Ovary (tissue), 7 donors: ENCODE measurements at regions not wholly inside any gene's neighbourhood (a gene's known extent, or its start where the extent isn't known, plus 50 kb on each side); places are given as distances from the start of the nearest gene placed in this dataset.

Experiments used
- DNase-seq, 5 donors: peaks; one replicate each; pipeline ENCODE4 v3.0.0-alpha.2; 2019 to 2020
- H3K27ac ChIP-seq, 2 donors: fragments of 200-600 bp; one replicate each; pipeline versions ENCODE4 v1.5.1 to v1.8.0; 2019 to 2022
- H3K27me3 ChIP-seq: fragments of 200-600 bp; one replicate; pipeline ENCODE4 v1.8.0; 2022
- H3K36me3 ChIP-seq: fragments of 200-600 bp; sonication (generic); one replicate; pipeline ENCODE4 v1.5.1; 2019
- H3K4me1 ChIP-seq: one replicate; pipeline ENCODE4 v1.8.1; 2013; ENCODE audit warnings: mild to moderate bottlenecking, moderate library complexity; ENCODE audit not compliant: insufficient read depth
- H3K4me3 ChIP-seq: fragments of 200-600 bp; sonication (generic); one replicate; pipeline ENCODE4 v1.5.1; 2017
- H3K9me3 ChIP-seq, 2 donors: fragments of 200-600 bp in 1 of 2; sonication (generic) in 1 of 2; one replicate each; pipeline versions ENCODE4 v1.5.1 to v1.8.1; 2013 to 2019; ENCODE audit warnings: mild to moderate bottlenecking in 1 of 2, moderate library complexity in 1 of 2
- EP300 ChIP-seq: sonication (generic); formaldehyde crosslinking; IDR thresholded peaks from one replicate; pipeline ENCODE4 v1.6.1; 2017; ENCODE audit warnings: antibody characterized with exemption
- POLR2A ChIP-seq: fragments of 450-650 bp; IDR thresholded peaks from one replicate; pipeline ENCODE4 v1.6.1; 2017; ENCODE audit warnings: antibody characterized with exemption, mild to moderate bottlenecking, moderate library complexity
- WGBS, 3 donors: extraction: QIAGEN DNeasy Blood & Tissue Kit in 1 of 3; methylation state at CpG; one replicate each; pipeline versions ENCODE4 v1.1.5 to v1.1.7; 2013 to 2017; 5-methylcytosine and 5-hydroxymethylcytosine counted together
- intact Hi-C, 4 donors: fragments of 100-400 bp; cut with DNase I; formaldehyde crosslinking; loops; one replicate each; pipeline versions ENCODE4 v1.11.0 to v1.15.1; 2022 to 2023
- TF ChIP-seq, protein P1 (sequence below), 3 donors: fragments of 450-650 bp in 2 of 3; fragments of 200-600 bp in 1 of 3; IDR thresholded peaks; one replicate each; pipeline versions ENCODE4 v1.5.1 to v1.8.0; 2016 to 2022; ENCODE audit warnings: antibody characterized with exemption in 3 of 3, mild to moderate bottlenecking in 1 of 3
- donor health status: DM: no; HTN: no; CAD: no; lungs with moderate emphysema.
- donor health status: DM: no; HTN: no; CAD: no.
- donor health status: Bipolar disorder and iron deficiency.
- donor health status: DM: no; HTN: no; CAD: no.
- donor health status: DM: yes; HTN: yes; CAD: no.

DNA sequence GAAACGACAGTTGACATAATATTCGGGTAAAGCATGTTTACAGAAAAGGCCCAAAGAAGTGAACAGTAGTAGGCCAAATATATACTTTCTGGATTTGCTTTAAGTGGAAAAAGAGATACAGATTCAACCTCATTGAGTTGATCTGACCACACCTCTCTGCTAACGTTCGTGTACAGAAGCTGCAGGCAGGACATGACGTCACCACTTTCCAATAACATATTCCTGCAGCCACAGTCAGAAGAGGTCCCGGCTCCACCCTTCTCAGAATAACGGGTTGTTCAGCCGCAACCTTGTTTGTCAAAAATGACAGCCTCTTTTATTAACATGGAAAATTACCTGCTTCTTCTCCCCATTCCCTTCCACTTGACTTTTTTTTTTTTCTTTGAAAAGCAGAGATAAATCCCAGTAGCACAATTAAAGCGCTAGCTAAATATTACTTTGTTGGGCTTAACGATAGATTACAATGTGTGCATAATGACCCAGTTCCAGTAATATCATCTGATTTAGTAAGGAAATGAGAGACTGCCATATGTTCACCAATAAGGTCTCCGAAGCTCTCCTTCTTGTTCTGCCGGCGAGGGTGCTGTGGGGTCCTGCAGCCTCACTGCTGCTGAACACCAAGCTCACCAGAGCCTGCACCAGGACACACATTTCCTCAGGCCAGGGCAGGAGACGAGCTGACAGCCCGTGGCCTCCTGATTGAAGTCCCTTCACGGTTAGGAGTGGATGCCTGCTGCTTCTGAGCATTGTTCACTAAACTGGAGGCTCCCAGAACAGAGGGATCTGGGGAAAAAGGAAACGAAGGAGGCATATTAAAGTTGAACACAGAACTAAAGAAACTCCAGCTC is 451.0 kb upstream of the SALL3 start:
- H3K27me3 ChIP-seq: no peaks in the 10 kb centered on the region
- intact Hi-C loops: no loop called here
- no peak for DNase-seq
- WGBS, 3 donors: 70 to 74% (median 72%) methylated on average over 17 of the region's 17 CpGs
- no peak overlapping the region for H3K4me3 ChIP-seq
- H3K9me3 ChIP-seq: no peaks in the 10 kb centered on the region
- no peak overlapping the region for H3K27ac ChIP-seq
- H3K36me3 ChIP-seq: no peaks in the 10 kb centered on the region
- TF ChIP-seq POLR2A (no peak), EP300 (no peak)
- TF ChIP-seq, protein P1, sequence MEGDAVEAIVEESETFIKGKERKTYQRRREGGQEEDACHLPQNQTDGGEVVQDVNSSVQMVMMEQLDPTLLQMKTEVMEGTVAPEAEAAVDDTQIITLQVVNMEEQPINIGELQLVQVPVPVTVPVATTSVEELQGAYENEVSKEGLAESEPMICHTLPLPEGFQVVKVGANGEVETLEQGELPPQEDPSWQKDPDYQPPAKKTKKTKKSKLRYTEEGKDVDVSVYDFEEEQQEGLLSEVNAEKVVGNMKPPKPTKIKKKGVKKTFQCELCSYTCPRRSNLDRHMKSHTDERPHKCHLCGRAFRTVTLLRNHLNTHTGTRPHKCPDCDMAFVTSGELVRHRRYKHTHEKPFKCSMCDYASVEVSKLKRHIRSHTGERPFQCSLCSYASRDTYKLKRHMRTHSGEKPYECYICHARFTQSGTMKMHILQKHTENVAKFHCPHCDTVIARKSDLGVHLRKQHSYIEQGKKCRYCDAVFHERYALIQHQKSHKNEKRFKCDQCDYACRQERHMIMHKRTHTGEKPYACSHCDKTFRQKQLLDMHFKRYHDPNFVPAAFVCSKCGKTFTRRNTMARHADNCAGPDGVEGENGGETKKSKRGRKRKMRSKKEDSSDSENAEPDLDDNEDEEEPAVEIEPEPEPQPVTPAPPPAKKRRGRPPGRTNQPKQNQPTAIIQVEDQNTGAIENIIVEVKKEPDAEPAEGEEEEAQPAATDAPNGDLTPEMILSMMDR (IDR thresholded peaks at IDR 0.05): no peak
- H3K4me1 ChIP-seq: peaks cover 4% of the 10 kb centered on the region

DNA sequence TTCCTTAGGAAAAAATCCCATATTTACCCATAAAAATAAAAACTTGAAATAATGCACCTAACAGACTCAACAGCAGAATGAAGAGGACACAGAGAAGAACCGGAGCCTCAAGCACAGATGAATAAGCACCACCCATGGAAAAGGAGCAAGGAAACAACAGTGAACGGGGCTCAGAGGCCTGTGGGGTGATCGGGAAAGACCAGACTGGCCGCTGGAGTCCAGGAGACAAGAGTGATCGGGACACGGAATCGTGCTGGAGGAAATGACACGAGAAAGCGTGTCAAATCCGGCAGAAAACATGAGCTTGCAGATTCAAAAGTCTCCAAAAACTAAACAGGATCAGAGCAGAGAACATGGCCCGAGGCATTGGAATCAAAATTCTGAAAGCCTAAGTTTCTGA is 448.0 kb upstream of the SALL3 start:
- Histone ChIP-seq H3K27ac (no peak overlapping the region), H3K4me1 (no peaks in the 10 kb centered on the region), H3K9me3 (no peaks in the 10 kb centered on the region), H3K27me3 (no peaks in the 10 kb centered on the region), H3K36me3 (no peaks in the 10 kb centered on the region), H3K4me3 (no peak overlapping the region)
- TF ChIP-seq EP300: no peak
- TF ChIP-seq, protein P1 (IDR thresholded peaks at IDR 0.05): no peak
- no peak for TF ChIP-seq POLR2A
- no peak for DNase-seq
- intact Hi-C loops: no loop called here
- WGBS, 3 donors: 92 to 93% (median 93%) methylated on average over 11 of the region's 11 CpGs

DNA sequence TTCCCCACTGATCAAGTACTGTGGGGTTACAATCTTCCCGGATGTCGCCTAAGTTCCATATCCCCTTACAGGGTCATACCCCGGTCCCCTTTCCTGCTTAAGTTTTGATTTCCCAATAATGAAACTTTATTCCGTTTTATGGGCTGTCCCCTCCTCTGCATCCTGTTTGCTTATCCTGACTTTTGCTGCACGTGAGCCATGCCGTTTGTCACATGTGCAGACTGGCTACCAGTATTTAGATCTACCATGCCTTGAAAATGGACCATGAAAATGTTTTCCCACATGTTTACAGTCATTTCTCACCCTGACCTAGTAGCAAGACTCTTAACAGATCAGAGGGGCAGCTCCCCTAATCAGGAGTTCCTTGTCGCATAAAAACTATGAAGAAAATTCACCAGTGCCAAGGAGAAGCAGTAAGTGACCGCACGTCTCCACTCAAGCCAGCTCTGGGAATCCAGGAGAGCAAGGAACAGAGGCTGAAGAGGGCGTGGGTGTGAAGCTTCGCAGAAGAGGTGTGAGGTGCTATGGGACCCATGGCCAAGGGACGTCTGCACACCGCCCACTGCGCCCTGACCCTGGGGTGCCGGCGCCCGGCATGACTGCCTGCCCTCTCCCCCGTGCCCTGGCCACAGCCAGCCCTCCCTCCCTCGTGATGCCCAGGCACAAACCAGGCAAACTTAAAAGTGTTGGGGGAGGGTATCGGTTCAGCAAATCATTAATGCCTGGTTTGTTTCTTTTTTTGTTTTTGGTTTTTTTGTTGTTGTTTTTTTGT is 440.8 kb upstream of the SALL3 start:
- Histone ChIP-seq H3K4me3 (no peak overlapping the region), H3K27me3 (no peaks in the 10 kb centered on the region), H3K9me3 (no peaks in the 10 kb centered on the region), H3K36me3 (no peaks in the 10 kb centered on the region), H3K27ac (no peak overlapping the region), H3K4me1 (no peaks in the 10 kb centered on the region)
- TF ChIP-seq EP300: no peak
- TF ChIP-seq, protein P1 (IDR thresholded peaks at IDR 0.05): no peak
- no peak for TF ChIP-seq POLR2A
- intact Hi-C loops: no loop called here
- no peak for DNase-seq
- WGBS, 3 donors: 82 to 84% (median 83%) methylated on average over 20 of the region's 20 CpGs

DNA sequence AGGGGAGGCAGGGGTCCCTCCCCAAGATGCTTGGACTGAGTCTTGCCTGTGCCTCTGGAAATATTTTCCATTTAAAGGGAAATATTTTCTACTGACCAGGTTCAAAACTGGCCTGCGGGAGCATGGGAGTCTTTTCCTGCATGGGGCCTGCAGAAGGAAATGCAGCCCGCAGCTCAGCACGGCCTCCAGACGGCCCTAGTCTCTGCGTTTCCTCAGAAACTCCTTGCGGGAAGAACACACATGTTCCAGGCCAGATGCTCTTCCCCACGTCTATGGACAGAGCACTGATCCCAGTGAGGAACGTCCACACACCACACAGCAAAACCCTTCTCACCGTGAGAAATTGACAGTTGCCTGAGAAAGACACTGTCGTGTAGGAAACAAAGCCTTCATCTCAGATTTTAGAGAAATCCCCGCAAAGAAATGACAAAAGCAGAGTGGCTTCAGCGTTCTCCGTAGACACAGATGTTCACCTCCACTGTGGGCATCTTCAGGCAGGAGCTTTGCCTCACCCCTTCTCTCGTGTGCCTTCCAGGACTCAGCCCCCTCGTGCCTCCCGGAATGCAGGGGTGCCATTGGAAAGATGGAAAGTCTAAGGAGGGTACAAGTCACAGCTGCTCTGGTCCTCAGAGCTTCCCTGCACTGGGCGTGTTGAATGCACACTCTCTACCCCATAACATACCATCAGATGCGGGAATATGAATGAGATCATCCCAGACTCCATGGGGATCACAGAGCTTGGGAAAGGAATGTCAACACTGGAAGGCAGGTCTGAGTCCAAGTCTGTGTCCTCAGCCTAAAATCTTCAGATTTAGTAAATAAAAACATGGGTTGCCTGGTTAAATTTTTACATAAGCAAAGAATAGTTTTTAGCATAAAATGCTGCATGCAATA is 438.7 kb upstream of the SALL3 start:
- DNase-seq: no peak
- Histone ChIP-seq H3K4me3 (no peak overlapping the region), H3K27me3 (no peaks in the 10 kb centered on the region), H3K36me3 (no peaks in the 10 kb centered on the region), H3K27ac (no peak overlapping the region), H3K4me1 (no peaks in the 10 kb centered on the region), H3K9me3 (no peaks in the 10 kb centered on the region)
- 68 to 73% (median 71%) methylated on average over 18 of the region's 18 CpGs for WGBS, 3 donors
- TF ChIP-seq, protein P1 (IDR thresholded peaks at IDR 0.05): no peak
- TF ChIP-seq POLR2A (no peak), EP300 (no peak)
- intact Hi-C loops: no loop called here
